ENCODE measurements at regions not wholly inside any gene's neighbourhood (a gene's known extent, or its start where the extent isn't known, plus 50 kb on each side); places are given as distances from the start of the nearest gene placed in this dataset.

GRCh38 chr10:90989378-90989777 is 68.5 kb upstream of the ANKRD1 start:
- TF ChIP-seq CTCF (IDR thresholded peaks at IDR 0.05): no peak
- no peak for TF ChIP-seq ZFX (IDR thresholded peaks at IDR 0.05; ENCODE audit: borderline replicate concordance)
